ENCODE measurements at regions not wholly inside any gene's neighbourhood (a gene's known extent, or its start where the extent isn't known, plus 50 kb on each side); places are given as distances from the start of the nearest gene placed in this dataset.
"Not testable (repeated sequence)": the region's sequence is repeated elsewhere in the genome, so short reads cannot be mapped to it uniquely, and the experiment has no call there.

DNA sequence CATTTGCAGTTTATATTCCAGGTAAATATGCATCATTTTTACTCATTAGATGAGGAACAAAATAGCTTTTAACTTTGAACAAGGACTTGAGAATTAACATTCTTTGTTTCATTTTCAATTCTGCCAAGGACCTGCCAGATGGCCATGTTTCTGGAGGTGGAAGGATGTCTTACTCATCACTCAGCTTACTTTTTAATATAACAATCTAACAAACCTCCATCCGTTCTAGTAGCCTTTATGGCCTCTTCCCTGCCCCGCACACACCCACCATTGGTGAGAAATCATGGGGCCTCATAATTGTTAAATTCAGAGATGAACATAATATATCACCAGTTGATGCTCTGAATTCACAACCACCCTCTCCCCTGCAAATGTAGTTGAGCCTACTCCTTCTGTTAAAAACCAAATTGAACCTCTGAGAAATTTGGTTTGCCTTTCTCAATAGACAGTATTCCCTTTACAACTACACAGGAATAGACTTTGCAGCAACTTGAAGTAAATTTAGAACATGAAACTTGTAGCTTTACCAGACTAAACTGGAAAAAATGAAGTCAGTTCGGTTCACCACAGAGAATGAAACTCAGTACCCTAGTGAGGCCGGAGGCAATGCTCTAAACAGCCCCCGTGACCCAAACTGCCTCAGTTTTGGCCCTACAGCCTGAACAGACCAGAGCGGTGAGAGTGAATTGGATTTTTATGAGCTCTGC, 50.1 kb upstream of the ACSL4 start:
- DNase-seq = no peak

- DNase-seq = no peak
Measured at GRCh38 chrX:109783701-109784079, 50.6 kb upstream of the ACSL4 start.

GRCh38 chrX:109785053-109785452, 52.0 kb upstream of the ACSL4 start:
- DNase-seq = no peak

- DNase-seq = not testable (repeated sequence)
Measured at GRCh38 chrX:109790511-109790910, 57.5 kb upstream of the ACSL4 start.

- no peak for DNase-seq
Measured at GRCh38 chrX:109793191-109793590, 60.1 kb upstream of the ACSL4 start.

- DNase-seq = no peak
Measured at GRCh38 chrX:109795682-109796081, 62.6 kb upstream of the ACSL4 start.

DNA sequence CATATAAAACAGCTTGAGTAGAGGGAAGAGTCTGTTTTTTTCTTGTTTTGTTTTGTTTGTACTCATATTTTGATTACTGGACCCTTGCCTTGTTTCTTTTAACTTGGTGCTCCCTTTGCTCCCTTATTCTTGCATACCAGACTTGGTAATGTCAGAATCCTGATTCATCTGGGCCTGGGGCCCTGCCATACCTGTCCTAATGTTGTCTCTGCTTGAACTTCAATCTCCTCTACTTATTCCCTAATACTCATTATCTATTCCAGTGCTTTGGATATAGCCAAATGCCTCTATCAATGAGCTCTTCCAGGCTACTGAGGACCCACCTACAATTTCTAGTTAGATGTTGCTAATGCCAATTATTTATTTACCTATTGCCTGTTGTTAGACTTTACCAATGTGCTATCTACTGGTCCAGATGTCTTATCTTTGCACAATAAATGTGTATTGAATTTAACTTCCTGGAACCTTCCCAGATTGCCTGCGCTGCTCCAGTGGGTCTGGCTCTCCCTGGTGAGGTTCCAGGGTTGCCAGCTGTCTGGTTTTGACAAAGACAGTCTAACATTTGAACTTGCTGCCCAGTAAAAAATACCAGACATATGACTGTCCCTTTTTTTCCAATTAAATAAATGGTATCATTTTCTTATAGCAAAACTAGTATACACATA, 64.4 kb upstream of the ACSL4 start:
- no peak for DNase-seq

DNA sequence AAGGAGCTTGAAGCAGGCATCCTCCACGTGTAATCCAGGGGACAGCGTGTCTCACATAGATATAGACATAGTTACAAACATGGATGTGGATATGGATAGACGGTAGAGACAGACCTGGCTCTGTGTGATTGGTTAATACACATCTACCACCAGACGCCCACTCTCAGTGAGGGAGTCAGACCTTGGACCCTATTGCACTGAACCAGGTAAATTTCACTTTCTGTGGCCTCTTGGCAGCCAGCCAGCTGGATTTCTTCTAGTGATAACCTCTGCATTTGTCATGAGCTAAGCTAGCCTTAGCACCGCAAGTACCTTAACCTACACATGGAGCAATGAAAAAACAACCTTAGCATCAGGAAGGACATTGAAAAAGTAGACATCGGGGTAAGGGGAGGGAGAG, 79.2 kb upstream of the ACSL4 start:
- no peak for DNase-seq

DNA sequence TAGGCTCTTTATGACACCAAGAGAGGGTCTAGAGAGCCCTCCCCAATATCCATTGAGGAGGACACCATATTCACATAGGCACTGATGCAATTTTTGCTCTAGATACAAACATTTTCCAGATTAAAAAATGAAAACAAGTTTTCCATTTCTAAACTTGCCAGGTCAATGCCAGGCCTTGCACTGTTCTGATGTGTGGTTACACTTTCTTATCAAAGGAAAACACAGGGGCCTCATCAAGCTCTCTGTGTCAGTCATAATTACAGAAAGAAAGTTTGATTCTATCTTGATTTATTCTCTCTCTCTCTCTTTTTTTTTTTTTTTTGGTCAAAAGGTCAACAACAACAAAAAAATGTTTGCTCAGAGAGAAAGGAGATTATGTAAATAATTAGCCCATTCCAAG, 80.2 kb upstream of the ACSL4 start:
- no peak for DNase-seq

- no peak for DNase-seq
Measured at GRCh38 chrX:109818976-109819375, 85.9 kb upstream of the ACSL4 start.

- no peak for DNase-seq
Measured at GRCh38 chrX:109822861-109823260, 89.8 kb upstream of the ACSL4 start.

GRCh38 chrX:109826954-109827708, 94.1 kb upstream of the ACSL4 start:
- DNase-seq = peak in 1 of 4 experiments; percentile 36

GRCh38 chrX:109827772-109828171, 94.7 kb upstream of the ACSL4 start:
- DNase-seq = no peak

GRCh38 chrX:109830157-109830703, 97.2 kb upstream of the ACSL4 start:
- DNase-seq = no peak

GRCh38 chrX:109830704-109831206, 97.7 kb upstream of the ACSL4 start:
- DNase-seq = peak; percentile 43 to 81 (median 58)

DNA sequence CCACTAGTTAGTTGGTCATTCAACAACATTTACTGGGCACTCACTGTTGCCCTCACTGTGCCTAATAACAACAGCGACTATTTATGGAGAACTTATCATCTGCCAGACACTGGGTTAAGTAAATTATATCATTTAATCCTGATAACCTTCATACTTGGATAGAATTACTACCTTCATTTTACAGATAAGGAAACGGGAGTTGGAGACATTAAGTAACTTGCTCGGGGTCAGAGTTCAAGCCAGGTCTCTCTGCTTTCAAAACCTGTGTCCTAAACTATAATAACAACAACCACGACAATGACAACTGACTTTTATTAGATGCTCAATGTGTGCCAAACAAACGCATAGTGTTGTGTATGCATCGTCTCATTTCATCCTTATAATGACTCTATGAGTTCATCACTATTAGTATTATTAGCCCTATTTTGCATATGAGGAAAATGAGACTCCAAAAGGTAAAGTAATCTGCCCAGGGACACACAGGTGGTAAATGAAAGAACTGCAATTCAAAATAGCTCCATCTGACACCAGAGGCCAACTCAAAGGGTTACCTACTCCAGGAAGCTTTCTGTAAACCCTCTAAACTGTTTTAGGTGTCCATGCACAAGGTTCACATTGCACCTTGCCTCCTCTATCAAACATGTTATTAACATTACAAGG, 98.4 kb upstream of the ACSL4 start:
- no peak for DNase-seq

- DNase-seq = peak; percentile 62 to 86 (median 82)
Measured at GRCh38 chrX:109839694-109840567, 106.9 kb upstream of the ACSL4 start.

- DNase-seq = peak; percentile 71 to 90 (median 81)
Measured at GRCh38 chrX:109840585-109840984, 107.5 kb upstream of the ACSL4 start.

- no peak for DNase-seq
Measured at GRCh38 chrX:109841257-109841656, 108.2 kb upstream of the ACSL4 start.

DNA sequence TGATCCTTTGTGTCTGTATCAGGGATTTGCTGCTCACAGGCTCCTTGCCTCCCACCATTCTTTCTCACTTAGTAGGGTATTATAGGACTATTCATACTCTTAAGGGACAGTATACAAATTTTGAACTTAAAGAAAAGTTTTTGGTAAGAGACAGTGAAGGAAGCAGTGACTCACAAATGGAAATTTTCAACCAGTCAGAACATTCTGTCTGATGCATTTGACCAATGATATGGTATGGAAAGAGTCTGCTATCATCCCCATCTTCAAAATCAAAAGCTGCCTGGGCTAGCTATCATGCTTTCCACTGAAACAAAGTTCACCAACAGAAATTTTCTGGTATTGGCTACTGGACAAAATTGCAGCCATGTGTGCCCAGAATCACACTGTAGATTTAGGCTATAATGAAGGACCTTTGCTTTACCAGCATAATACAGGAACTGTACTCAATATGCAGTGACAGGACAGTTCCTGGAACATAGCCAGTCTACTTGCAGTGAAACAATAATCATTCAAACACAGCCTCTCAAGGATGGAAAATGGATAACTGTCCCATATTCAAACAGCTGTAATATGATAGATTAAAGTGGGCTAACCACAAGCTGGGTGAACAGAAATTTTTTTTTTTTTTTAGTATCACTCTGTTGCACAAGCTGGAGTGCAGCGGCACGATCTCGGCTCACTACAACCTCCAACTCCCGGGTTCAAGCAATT, 109.0 kb upstream of the ACSL4 start:
- peak in 2 of 4 experiments; percentile 38 to 48 for DNase-seq

DNA sequence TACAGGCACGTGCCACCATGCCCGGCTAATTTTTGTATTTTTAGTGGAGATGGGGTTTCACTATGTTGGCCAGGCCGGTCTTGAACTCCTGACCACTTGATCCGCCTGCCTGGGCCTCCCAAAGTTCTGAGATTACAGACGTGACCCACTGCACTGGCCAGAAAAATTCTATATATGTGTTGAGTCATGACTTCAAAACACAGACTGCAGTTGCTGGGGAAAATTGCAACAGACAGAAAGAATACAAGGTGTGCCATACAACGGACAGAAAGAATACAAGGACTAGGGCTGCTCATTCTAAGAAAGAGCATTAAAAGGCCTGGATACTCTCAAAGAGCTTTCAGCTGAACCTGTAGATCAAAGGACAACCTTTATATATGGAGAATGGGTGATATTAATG, 109.6 kb upstream of the ACSL4 start:
- DNase-seq = no peak

Data from suppressor macrophage (primary cell).